GM13976 (cell line): ENCODE measurements at regions not wholly inside any gene's neighbourhood (a gene's known extent, or its start where the extent isn't known, plus 50 kb on each side); places are given as distances from the start of the nearest gene placed in this dataset.

Experiments
- DNase-seq: peaks from one replicate; pipeline ENCODE4 v3.0.0; 2012; ENCODE audit warnings: low spot score
- in situ Hi-C: fragments of 300-500 bp; cut with MboI; formaldehyde crosslinking; loops from one replicate; pipeline ENCODE4 v1.12.0; 2022; ENCODE audit warnings: low sequenced_read_pairs, mixed read lengths, inconsistent platforms; ENCODE audit not compliant: unreplicated experiment
- TF ChIP-seq, protein P1 (sequence below): IDR thresholded peaks from 2 replicates; pipeline ENCODE4 v1.5.1; 2012; ENCODE audit warnings: borderline replicate concordance, mild to moderate bottlenecking; ENCODE audit not compliant: insufficient read depth; ENCODE audit errors: extremely low read depth, missing control alignments, control extremely low read depth

DNA sequence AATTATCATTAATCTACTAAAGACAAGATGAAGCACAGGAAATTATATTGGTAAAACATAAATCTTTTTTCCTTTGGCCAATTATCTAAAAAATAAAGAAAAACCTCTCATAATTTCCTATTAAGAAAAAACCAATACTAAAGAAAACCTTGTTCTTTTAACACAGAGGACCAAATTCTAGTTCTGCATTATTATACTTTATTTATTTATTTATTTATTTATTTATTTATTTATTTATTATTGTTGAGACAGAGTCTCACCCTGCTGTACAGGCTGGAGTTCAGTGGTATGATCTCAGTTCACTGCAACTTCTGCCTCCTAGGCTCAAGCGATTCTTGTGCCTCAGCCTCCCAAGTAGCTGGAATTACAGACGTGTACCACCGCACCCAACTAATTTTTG is 377.8 kb upstream of the ADAMTS16 start:
- no peak for DNase-seq
- TF ChIP-seq, protein P1, sequence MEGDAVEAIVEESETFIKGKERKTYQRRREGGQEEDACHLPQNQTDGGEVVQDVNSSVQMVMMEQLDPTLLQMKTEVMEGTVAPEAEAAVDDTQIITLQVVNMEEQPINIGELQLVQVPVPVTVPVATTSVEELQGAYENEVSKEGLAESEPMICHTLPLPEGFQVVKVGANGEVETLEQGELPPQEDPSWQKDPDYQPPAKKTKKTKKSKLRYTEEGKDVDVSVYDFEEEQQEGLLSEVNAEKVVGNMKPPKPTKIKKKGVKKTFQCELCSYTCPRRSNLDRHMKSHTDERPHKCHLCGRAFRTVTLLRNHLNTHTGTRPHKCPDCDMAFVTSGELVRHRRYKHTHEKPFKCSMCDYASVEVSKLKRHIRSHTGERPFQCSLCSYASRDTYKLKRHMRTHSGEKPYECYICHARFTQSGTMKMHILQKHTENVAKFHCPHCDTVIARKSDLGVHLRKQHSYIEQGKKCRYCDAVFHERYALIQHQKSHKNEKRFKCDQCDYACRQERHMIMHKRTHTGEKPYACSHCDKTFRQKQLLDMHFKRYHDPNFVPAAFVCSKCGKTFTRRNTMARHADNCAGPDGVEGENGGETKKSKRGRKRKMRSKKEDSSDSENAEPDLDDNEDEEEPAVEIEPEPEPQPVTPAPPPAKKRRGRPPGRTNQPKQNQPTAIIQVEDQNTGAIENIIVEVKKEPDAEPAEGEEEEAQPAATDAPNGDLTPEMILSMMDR: no peak
- in situ Hi-C loops: no loop called here

DNA sequence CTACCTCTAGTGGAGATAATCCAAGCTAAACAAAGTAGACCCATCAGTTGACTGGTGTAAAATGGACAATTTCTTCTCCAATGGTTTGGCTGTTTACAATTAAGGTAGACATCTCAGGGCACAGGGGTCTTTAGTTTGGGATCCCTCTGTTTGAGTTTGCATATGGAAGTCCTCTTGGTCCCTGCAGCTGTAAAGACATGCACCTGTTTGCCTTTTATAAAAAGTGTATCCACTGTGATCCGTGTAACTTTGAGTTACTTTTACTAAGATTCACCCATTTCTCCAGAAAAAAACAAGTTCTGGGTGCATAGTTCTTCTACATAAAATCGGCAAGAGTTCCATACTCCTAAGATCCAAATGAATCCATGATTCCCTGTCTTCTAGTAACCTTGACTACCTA is 374.7 kb upstream of the ADAMTS16 start:
- TF ChIP-seq, protein P1: no peak
- no peak for DNase-seq
- in situ Hi-C loops: no loop called here

DNA sequence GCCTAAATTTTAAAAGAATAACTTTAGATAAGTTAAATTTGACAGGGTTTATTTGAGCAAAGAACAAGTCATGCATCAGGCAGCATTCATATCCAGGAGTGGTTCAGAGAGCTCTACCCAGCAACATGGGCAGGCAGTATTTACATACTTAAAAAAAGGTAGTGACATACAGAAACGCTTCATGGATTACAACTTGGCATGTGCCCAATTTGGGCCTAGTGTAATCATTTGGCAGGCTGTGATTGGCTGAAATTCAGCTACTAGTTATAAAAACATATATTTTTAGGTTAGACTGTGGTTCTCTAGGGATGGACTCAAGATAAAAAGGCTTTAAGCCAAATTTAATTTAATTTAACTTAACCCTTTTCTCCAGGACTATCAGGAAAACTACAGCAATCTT is 374.0 kb upstream of the ADAMTS16 start:
- DNase-seq: no peak
- in situ Hi-C loops: no loop called here
- TF ChIP-seq, protein P1: no peak

DNA sequence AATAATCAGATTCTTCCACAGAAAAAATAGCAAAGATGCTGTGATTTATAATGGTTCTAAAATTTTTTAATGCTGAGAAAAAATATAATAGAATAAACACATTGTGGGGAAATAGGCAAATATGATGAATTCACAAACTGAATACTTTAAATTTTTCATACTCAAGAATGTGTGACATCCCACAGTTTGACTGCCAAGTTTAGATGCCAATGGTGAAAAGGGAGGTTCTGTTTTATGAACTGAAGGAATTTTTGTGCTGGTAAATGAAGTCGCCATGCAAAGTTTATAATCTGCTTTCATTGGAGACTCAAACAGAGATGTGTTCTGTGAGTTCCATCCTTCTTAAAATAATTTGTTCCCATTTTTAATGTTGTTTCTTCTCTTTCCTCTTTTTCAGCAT is 367.5 kb upstream of the ADAMTS16 start:
- in situ Hi-C loops: no loop called here
- DNase-seq: no peak
- TF ChIP-seq, protein P1: no peak

DNA sequence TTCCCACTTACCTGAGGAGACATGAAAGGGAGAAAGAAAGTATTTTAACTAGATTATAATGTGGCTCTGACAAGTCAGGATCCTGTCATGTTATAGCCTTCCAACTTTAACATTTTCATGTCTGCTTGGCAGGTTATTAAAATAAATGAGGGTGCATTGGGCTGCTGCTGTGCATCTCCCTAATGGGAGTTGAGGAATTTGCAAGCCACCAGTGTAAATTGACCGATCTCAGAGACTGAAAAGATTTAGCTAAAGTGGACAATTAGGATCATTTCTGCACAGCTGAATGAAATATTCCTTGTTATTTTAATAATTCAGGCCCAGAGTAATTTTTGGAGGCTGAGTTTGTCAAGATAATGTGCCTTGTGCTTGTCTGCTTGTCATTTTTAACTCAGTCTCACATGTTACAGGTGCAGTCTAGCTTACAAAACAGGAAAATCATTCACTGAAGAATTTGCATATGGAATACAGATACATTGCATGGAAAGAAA is 366.3 kb upstream of the ADAMTS16 start:
- in situ Hi-C loops: no loop called here
- DNase-seq: no peak
- TF ChIP-seq, protein P1: no peak

DNA sequence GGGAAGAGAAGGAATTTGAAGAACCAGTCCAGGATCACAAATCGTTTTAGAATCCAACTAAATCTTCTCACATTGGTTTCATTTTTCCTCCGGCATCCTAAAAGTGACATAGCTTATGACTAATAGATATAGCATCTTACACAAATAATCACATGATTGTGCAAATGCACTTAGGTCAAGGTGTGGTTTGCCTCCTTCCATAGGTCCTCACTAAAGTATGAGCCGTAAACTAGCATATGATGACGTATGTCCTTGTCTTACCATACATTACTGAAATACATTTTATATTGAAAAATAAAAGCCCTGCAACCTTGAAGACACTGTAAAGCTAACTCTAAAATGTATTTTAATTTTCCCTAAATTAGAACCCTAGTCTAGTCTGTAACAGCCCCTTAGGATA is 362.7 kb upstream of the ADAMTS16 start:
- in situ Hi-C loops: no loop called here
- DNase-seq: no peak
- TF ChIP-seq, protein P1: no peak

DNA sequence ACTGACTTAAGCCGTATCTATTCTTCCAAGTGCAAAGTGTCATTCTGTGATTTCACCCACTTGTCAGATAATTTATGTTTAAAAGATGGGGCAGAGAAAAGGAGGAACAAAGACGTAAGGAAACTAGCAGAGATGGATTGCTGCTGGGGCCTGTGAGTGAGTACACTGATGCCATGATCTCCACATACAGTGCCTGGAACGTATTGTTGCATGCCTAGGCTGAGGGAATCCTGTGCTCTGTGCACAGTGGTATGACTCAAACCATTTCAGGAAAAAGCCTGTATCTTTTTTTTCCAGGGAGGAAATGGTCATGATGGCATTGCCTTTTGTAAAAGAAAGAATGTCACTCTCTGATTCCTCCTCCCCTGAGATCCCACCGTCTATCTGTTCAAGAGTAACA is 359.5 kb upstream of the ADAMTS16 start:
- TF ChIP-seq, protein P1: no peak
- in situ Hi-C loops: no loop called here
- DNase-seq: no peak
